GM19025 (cell line): ENCODE measurements at regions not wholly inside any gene's neighbourhood (a gene's known extent, or its start where the extent isn't known, plus 50 kb on each side); places are given as distances from the start of the nearest gene placed in this dataset.
"Not testable (repeated sequence)": the region's sequence is repeated elsewhere in the genome, so short reads cannot be mapped to it uniquely, and the experiment has no call there.

Experiments
- ATAC-seq: cut with Tn5 transposase; IDR thresholded peaks from one replicate; pipeline ENCODE4 v1.9.1; 2021; ENCODE audit warnings: mild to moderate bottlenecking, low read depth, moderate library complexity; ENCODE audit not compliant: unreplicated experiment

DNA sequence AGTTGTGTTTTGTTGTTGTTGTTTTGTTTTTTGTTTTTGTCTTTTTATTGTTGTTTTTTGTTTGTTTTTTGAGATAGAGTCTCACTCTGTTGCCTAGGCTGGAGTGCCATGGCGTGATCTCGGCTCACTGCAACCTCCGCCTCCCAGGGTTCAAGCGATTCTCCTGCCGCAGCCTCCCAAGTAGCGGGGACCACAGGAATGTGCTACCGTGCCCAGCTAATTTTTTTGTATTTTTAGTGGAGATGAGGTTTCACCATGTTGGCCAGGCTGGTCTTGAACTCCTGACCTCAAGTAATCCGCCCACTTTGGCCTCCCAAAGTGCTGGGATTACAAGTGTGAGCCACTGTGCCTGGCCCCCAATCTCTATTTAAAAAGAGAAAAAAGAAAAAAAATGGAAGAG is 109.0 kb upstream of the DAPK1 start:
- ATAC-seq: not testable (repeated sequence)

DNA sequence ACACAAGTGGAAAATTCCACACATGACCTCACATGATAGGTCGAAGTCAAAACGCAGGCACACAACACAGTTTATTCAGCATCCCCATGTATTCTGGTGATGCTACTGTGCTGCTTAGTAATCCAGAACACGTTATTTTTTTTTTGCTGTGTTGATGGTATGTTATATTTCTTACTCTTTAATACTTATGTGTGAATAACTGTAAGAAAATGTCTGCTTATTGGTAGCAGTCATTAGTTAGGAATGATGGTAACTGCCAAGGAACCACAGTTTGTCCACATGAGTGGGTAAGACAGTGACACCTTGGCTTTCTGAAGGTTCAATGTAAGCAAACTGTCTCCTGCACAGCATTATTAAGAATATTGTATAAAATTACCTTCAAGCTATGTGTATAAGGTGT is 107.7 kb upstream of the DAPK1 start:
- no peak for ATAC-seq

DNA sequence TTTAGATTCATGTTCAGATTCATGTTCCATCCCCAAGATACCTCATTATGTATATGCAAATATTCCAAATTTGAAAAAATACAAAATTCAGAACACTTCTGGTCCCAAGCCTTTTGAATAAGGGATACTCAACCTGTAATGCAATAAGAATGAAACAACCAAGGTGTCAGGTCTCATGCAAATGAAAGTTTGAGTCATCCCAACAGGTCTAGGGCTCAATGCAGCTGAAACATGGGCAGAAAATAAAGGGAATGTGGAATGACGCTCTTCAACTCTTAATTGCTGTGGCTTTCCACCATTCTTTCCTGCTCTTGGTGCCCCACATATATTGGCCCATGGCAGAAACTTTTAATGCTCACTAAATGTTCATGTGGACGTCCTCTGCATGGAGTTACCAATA is 107.3 kb upstream of the DAPK1 start:
- ATAC-seq: no peak

DNA sequence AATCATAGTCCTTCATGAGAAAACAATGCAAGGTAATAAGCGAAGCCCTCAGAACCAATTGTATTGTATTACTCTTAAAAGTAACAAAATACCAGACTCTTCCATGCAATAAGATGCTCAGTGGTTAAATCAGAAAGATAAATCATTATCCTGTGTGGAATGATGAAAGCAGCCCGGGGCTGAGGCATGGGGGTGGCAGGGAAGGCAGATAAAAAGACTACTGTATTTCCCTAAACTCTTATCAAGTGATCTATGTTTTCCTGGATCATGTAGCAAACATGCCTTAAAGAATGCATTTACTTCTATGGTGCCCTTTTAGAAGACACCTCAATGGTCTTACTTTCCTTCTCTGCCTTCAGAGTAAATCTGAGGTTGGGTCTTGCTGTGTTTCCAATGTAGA is 105.6 kb upstream of the DAPK1 start:
- no peak for ATAC-seq

DNA sequence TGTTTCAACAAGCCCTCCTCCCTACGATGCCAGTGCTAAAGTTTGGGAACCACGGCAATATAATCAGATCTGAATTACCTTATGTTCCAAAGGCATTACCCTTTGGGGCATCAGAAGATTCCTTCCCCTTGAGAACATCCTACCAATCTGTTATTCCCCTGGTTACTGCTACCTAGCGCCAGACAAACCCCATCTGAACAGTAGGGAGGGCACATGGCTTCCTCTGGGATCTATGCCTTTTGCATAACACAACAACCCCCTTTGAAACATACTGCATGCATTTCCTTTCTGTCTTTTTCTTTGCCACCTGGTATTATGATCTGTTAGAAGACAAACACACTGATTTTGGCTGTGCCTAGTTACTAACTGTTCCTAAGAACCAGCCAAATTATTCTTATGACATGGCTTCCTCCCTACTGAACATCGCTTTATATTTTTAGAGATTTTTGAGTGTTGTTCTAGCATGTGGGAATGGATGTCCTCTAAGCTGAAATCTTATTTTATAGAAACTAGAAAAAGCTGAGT is 103.9 kb upstream of the DAPK1 start:
- ATAC-seq: no peak

DNA sequence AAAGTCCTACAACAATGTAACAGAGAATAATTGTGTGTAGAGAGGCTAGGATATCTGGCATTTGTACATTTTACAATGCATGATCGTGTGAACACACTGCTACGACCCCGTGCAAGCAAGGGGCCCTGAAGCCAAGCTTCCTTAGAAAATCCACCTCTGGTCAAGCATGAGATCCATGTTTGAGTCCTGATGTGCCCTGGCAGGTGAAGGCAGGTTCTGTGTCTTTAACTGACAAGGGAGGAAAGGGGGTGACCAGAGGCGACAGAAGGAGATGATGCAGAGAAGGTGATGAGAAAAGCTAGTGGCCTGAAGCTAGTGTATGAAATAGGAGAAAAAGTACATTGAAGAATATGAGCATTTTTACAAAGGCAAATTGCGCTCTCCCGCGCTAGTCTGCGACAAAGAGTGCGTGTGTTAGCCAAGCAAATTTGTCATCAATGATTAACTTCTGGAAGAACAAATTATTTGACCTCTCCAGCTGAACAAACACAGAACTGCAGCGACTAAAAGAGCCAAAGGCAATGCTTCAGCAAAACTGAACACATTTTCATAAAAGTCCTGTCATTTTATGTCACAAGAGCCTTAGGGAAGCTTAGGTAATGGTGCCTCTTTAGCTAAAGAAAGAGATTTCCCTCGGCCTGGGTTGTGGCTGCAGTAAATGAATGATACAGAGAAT is 101.7 kb upstream of the DAPK1 start:
- ATAC-seq: no peak

DNA sequence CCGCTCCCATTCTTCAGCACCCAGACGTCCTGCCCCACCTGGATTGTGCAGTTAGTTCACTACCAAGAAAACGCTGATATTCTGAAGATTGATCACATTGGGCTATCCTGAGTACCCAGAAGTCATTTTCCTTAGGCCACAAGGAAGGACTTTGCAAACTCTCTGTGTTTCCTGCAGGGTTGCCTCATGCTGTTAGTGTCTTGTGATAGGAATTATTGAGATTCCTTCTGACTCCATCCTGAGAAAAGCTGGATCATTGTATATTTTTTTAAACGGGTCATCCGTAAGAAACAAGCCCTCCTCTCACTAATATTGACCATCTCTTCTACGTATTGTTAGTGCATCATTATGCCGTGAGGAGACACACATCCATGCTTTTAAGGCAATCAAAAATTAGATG is 96.0 kb upstream of the DAPK1 start:
- no peak for ATAC-seq

DNA sequence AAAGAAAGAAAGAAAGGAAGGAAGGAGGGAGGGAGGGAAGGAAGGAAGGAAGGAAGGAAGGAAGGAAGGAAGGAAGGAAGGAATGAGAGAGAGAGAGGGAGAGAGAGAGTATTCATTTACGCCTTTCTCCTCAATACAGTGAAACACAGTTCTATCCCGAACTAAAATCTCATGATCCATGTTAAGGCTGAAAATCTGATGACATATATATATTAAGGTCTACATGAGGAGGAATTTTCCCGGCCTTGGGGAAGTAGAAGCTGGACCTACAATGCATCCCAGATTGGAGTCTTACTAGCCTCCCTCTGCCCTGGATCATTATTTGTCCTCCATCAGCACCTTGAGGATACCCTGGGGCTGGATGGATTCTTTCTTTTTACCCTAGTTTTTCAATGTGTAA is 95.1 kb upstream of the DAPK1 start:
- ATAC-seq: no peak

DNA sequence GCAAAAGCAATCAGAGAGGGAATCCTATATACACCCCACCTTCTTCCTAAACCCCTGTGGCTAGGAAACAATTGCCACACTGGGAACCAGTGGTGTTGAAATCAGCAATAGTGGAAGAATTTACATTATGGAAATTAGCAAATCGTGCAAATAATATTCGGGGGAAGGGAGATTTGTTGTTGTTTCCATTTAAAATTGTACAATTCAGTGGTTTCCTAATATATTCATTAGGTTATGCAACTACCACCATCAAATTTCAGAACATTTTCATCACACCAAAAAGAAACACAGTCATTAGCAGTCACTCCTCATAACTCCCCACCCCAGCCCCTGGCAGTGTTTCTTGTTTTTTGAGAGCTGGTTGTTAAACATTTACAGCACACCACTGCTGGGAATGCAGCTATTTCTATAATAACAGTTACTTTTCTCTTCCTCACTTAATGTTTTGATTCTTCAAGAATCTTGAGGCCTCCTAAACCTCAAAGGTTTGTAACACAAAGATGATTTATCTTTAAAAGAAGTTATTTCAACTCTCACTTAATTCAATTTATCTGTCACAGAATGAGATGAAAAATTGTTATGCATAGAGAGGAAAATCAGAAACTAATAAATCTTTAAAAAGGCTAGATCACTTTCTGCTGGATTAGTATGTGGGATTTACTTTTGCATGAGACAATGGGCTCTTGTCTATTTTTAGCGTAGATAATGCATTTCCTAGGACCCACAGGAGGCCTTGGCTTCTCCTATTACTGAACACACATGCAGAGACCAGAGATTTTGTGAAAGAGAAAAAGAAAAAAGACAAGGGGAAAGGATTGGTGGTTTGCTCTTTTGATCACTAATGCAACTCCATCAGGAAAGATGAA is 91.8 kb upstream of the DAPK1 start:
- ATAC-seq: no peak

DNA sequence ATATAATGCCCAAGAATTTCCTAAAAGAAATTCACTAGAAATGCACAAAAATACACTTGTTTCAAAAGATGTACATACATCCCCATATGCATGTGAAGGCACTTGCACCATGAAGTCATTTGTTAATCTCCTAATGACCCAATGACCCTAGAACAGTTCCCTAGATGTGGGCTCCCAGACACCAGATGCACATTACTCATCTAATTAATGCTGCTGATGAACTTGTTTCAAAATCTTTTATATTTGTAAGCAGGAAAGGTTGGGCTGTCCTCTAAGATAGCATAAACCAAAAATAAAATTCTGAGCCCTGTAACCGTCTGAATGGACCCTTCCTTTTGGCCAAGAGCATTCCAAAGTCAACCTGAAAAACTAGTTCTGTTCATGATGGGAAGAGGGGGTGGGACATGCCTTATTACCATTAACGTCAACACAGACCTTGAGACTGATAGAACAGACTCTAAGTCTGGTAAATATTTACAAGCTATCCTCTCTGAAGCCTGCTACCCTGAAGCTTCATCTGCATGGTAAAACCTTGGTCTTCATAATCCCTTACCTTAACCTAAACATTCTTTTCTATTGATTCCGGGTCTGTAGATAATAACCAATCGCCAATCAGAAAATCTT is 91.0 kb upstream of the DAPK1 start:
- no peak for ATAC-seq

DNA sequence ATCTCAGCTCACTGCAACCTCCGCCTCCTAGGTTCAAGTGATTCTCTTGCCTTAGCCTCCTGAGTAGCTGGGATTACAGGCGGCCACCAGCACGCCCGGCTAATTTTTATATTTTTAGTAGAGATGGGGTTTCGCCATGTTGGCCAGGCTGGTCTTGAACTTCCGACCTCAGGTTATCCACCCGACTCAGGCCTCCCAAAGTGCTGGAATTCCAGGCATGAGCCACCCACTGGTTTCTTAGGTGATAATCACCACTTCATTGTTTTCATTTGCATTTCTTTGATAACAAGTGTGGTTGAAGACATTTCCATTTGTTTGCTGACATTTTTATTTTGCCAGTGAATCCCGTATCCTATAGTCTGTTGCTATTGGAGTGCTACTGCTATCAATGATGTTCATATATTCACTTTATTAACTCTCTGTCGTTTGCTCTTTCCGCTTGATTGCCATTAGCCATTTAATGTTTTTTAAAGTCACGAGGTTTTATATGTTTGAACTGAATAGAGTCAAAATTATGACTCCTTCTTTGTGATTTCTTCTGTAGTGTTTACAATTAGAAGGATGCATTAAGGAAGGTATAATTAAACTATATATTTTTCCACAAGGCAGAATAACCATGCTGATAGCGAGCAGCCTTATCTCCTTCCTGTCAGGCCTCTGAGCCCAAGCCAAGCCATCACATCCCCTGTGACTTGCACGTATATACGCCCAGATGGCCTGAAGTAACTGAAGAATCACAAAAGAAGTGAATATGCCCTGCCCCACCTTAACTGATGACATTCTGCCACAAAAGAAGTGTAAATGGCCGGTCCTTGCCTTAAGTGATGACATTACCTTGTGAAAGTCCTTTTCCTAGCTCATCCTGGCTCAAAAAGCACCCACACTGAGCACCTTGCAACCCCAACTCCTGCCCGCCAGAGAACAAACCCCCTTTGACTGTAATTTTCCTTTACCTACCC is 87.3 kb upstream of the DAPK1 start:
- ATAC-seq: not testable (repeated sequence)

DNA sequence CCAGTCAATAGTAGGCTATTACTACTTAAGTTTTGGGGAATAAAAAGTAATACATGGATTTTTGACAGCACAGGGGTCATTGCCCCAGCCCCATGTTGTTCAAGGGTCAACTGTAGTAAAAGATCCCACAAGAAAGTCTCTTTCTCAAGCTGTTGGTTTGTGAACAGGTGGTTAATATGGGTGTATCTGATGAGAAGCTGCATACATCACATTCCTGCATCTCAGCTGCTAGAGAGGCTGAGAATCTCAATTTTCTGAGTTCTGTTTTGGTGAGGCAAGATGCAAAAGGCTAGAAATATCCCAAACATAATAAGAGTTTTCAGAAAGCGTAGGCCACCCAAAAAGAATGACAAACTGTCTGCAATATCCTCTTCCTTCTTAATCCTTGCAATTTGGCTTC is 76.8 kb upstream of the DAPK1 start:
- no peak for ATAC-seq

DNA sequence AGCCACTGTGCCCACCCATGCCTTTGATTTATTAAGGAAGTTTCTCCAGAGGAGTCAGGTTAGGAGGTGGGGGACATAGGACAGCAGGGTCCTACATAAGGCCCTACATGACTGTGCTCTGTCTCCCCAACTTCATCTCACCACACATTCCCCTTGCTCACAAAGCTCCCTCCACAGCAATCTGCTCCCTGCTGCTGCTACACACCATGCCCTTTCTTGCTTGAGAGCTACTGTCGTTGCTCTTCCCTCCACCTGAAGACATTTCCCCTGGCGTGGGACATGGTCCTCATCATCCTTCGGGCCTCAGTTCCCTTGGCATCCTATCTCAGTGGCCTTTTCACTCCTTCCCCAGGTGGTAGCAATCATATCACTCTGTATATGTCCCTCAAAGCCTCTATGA is 75.9 kb upstream of the DAPK1 start:
- no peak for ATAC-seq

DNA sequence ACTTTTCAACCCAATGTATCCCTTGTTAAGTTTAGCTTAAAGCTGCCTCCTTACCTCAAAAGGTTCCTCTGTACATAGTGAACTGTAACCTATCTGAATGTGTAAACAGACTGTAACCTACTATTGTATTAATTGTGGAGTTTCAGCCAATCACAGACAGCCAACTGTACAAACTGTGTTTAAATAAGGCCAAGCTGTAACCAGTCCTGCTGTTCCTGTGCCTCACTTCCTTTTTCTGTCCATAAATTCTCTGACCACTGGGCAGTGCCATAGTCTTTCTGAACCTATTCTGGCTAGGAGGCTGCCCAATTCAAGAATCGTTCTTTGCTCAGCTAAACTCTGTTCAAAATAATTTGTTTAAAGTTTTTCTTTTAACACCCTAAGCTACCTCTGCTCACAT is 74.7 kb upstream of the DAPK1 start:
- ATAC-seq: no peak

DNA sequence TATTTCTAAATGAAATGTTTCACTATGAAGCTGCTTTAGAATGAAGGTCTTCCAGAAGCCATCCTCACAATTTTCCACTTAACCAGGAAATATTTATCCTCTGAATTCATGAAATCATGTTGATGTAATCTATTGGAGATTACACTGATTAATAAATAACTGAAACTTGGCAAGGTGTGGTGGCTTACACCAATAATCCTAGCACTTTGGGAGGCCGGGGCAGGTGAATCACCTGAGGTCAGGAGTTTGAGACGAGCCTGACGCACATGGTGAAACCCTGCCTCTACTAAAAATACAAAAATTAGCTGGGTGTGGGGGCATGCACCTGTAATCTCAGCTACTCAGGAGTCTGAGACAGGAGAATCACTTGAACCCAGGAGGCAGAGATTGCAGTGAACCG is 73.8 kb upstream of the DAPK1 start:
- not testable (repeated sequence) for ATAC-seq

DNA sequence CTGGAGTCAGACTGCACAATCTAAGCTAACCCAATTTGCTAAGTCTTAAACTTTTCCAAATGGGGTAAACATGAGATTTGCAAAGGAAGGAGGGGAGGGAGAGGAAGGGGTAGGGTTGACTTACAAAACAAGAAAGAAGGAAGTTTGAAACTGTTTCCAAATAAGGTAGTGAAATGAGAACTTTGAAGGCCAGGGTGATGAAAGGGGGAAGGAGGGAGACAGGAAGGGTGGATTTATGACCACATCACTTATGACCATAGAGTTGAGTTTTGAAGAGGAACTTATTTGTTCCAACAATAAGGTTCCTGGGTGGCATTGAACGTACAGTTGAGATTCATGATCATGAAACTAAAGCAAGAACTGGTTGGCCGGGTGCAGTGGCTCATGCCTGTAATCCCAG is 72.5 kb upstream of the DAPK1 start:
- ATAC-seq: no peak

DNA sequence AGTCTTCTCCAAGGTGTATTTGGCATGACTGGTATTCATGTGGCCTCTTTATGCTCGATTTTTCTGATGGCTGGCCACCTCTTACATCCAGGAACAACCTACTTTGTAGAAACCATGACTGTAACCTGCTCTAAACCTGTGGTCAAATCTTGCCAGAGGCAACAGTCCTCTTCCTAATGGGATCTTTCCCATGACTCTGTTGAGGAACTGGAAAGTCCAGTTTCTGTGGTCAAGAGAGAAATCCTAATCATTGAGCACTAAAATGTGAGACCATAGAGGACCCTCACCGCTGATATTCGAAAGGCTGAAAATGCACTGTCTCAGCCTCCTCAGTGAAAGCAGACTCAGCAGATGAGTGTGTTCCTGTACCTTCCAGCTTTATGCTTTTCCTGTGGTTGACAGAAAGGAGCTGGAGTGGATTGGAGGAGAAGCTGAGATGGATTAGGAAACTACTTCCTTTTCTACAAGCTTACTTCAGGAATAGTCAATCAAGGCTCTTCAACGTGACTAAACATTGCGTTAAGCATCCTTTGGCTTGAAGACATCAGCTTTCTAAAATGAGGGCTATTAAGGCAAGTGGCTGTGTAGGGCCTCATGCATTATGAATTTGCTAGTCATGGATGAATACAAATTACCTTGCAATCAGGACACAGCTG is 69.7 kb upstream of the DAPK1 start:
- no peak for ATAC-seq

DNA sequence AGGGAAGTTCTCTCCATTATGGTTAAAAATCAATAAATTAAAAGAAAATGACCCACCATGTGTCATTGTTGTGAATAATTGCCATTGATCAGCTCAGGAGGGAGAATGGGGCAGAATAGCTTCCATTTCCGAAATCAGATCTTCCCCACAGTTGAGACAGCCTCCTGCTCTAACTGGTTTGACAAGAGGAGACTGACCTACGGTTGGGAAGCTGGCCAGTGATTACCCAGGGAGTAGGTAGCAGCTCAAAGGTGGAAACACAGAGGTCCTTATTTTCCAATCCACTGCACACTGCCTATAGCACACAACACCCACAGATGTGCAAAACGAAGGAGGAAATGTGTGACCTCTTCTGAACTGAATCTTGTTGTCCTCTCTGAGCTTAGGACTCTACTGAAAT is 69.0 kb upstream of the DAPK1 start:
- ATAC-seq: no peak

DNA sequence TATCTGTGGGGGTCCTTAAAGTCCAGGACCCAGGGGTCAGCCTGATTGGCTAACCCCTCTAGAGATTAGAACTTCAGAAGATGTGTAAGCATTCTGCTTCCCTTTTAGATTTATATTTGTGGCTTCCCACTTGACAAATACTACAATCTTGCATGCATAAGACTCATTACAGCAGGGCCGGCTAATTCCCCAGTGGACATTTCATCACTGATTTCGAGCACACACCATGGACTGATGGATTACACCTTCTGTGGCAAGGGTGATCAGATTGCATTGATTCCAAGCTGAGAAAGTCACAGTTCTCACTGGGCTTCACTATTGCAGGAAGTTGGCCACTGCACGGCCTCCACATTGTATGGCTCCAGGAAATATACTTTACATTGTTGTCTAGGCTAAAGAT is 65.8 kb upstream of the DAPK1 start:
- ATAC-seq: no peak

DNA sequence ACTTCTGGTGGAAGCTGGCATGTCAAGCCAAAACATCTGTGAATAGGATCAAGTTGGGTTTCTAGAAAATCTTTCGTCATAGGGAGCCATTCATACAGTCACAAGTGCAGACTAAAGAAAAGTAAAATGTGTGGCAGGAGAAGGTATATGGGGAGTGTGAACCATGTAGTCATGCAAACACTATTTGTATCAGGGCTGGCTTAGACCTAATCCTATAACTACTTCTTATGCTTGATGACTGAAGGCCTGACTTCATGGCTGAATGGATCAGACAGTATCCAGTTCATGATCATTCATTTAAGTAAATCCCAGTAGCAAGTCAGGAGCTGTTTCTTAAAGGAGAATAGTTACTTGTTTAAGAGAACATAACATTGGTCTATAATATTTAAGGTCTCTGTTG is 63.8 kb upstream of the DAPK1 start:
- no peak for ATAC-seq
